ENCODE measurements at regions not wholly inside any gene's neighbourhood (a gene's known extent, or its start where the extent isn't known, plus 50 kb on each side); places are given as distances from the start of the nearest gene placed in this dataset.

GRCh38 chr7:136055266-136055665 is 78.1 kb upstream of the MTPN start:
- no peak for TF ChIP-seq POLR2A (IDR thresholded peaks at IDR 0.05; ENCODE audit: extremely low read depth, insufficient read length)
- TF ChIP-seq MYC (IDR thresholded peaks at IDR 0.05; ENCODE audit: low read depth, low read length), result no peak
- no peak for TF ChIP-seq MAX (IDR thresholded peaks at IDR 0.05; ENCODE audit: low read depth, low read length)
- TF ChIP-seq, protein P1, sequence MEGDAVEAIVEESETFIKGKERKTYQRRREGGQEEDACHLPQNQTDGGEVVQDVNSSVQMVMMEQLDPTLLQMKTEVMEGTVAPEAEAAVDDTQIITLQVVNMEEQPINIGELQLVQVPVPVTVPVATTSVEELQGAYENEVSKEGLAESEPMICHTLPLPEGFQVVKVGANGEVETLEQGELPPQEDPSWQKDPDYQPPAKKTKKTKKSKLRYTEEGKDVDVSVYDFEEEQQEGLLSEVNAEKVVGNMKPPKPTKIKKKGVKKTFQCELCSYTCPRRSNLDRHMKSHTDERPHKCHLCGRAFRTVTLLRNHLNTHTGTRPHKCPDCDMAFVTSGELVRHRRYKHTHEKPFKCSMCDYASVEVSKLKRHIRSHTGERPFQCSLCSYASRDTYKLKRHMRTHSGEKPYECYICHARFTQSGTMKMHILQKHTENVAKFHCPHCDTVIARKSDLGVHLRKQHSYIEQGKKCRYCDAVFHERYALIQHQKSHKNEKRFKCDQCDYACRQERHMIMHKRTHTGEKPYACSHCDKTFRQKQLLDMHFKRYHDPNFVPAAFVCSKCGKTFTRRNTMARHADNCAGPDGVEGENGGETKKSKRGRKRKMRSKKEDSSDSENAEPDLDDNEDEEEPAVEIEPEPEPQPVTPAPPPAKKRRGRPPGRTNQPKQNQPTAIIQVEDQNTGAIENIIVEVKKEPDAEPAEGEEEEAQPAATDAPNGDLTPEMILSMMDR (IDR thresholded peaks at IDR 0.05; ENCODE audit: low read depth, low read length), result no peak
- DNase-seq (ENCODE audit: low read depth), result no peak
- H3K4me3 ChIP-seq (ENCODE audit: low read depth, low read length), result no peak overlapping the region

DNA sequence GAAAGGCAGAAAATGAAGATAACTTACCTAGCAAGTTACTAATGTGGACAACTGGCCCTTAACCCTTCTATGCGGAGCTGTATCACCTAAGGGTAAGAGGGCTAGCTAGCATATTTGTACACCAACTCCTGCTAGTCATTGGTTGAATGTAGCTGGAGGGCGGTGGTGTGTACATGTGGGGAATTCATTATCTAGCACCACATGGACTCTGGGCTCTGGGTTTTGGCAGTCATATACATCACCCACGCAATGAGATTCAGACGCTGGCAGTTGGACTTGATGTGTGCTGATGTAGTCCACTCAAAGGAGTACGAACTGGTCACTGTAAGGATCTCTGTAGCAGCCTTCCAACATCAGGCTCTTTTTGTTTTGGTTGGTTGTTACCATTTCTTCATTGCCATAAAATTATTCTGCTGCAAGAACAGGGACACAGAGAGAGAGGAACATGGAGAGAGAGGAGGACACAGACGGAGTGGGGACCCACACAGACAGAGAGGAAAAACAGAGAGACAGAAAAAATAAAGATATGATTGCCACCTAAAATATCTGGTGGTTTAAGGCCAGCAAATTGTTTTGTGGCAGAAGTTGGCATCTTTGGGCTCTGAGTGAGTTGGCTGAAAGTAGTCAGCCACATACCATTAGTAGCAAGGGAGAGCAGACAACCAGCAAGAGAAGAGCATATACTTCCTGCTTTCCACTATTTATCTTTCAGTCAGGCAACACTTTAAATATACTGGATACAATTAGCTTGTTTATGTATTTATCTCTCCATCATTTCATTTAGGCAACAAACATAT is 76.7 kb upstream of the MTPN start:
- H3K4me3 ChIP-seq (ENCODE audit: low read depth, low read length), result no peak overlapping the region
- no peak for TF ChIP-seq MAX (IDR thresholded peaks at IDR 0.05; ENCODE audit: low read depth, low read length)
- TF ChIP-seq, protein P1 (IDR thresholded peaks at IDR 0.05; ENCODE audit: low read depth, low read length), result no peak
- no peak for TF ChIP-seq POLR2A (IDR thresholded peaks at IDR 0.05; ENCODE audit: extremely low read depth, insufficient read length)
- no peak for TF ChIP-seq MYC (IDR thresholded peaks at IDR 0.05; ENCODE audit: low read depth, low read length)
- no peak for DNase-seq (ENCODE audit: low read depth)

DNA sequence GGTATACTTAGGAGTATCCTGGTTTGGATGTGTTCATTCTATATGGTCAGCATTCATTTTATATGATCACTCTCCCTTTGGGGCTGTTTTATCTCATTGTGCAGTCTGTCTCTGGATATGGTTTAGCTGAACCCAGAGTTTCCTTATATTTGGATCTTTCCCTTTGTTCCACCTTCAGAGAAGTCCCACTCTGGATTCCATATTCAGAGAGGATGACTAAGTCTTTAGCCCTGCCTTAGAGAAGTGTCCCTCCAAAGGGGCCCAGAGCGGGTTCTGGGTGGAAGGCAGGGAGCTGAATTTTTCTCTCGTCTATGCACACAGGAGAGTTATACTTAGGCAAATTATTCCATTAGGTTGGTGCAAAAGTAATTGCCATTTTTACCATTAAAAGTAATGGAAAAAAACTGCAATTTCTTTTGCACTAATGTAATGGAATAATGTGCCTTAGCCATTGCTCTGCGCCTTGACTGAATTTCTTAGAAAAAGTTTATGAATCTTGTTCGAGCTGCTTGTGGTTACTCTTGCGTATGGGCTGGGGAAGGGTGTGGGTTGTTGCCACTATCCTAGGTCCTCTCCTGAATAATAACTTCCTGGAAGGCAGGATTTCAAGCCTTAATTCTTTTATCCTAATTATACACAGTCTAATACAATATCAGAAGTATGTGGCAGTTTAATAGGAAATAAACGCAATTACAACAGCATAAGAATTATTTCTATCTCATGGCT is 74.2 kb upstream of the MTPN start:
- no peak for TF ChIP-seq MAX (IDR thresholded peaks at IDR 0.05; ENCODE audit: low read depth, low read length)
- no peak for TF ChIP-seq MYC (IDR thresholded peaks at IDR 0.05; ENCODE audit: low read depth, low read length)
- TF ChIP-seq POLR2A (IDR thresholded peaks at IDR 0.05; ENCODE audit: extremely low read depth, insufficient read length), result no peak
- TF ChIP-seq, protein P1 (IDR thresholded peaks at IDR 0.05; ENCODE audit: low read depth, low read length), result no peak
- H3K4me3 ChIP-seq (ENCODE audit: low read depth, low read length), result no peak overlapping the region
- no peak for DNase-seq (ENCODE audit: low read depth)

- no peak for DNase-seq (ENCODE audit: low read depth)
- TF ChIP-seq MYC (IDR thresholded peaks at IDR 0.05; ENCODE audit: low read depth, low read length) (no peak), POLR2A (IDR thresholded peaks at IDR 0.05; ENCODE audit: extremely low read depth, insufficient read length) (no peak), MAX (IDR thresholded peaks at IDR 0.05; ENCODE audit: low read depth, low read length) (no peak)
- TF ChIP-seq, protein P1 (IDR thresholded peaks at IDR 0.05; ENCODE audit: low read depth, low read length), result no peak
- H3K4me3 ChIP-seq (ENCODE audit: low read depth, low read length), result no peak overlapping the region
These were observed 73.3 kb upstream of the MTPN start for GRCh38 chr7:136050462-136050847.

DNA sequence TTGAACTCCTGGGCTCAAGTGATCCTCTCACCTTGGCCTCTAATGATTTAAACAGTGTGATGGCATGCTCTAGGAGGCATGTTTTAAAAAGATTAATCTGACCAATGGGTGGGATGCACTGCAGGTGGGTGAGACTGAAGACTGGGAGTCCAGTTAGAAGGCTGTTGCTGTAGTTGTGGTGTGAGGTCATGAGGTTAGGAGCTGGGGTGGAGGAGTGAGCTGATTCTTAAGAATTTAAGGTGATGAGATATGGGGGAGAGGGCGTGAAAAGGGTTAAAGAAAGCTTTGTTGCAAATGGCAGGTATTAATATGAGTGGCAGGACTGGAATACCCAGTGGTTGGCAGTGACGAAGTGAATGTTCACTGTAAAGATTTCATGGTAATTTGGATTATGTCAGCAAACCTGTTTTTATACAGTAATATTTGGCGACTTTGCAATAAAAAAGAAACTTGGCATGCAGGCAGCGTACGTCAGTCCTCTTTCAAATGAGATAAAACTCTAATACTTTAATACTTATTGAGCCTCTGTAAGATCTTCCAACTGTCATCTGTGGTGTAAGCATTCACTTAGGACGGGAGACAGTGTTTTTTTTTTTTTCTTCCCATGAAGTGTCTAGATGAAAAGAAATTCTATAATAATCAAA is 72.8 kb upstream of the MTPN start:
- TF ChIP-seq POLR2A (IDR thresholded peaks at IDR 0.05; ENCODE audit: extremely low read depth, insufficient read length) (no peak), MYC (IDR thresholded peaks at IDR 0.05; ENCODE audit: low read depth, low read length) (no peak), MAX (IDR thresholded peaks at IDR 0.05; ENCODE audit: low read depth, low read length) (no peak)
- TF ChIP-seq, protein P1 (IDR thresholded peaks at IDR 0.05; ENCODE audit: low read depth, low read length), result no peak
- no peak overlapping the region for H3K4me3 ChIP-seq (ENCODE audit: low read depth, low read length)
- DNase-seq (ENCODE audit: low read depth), result no peak

Measured in NB4 (cell line).